HCT116 (cell line): ENCODE measurements at regions not wholly inside any gene's neighbourhood (a gene's known extent, or its start where the extent isn't known, plus 50 kb on each side); places are given as distances from the start of the nearest gene placed in this dataset.

Source experiments
- ATAC-seq: fragments of 200-7000 bp; cut with Tn5 transposase; 2 replicates; pipeline ENCODE4 v1.9.1; 2020; ENCODE audit warnings: mild to moderate bottlenecking, moderate library complexity
- BruUV-seq: library from RNA; stranded (reverse); fragments of 400-500 nt; replicated peaks from 2 replicates; lab custom pipeline; 2021; lab: Mats Ljungman, UMichigan
- CTCF ChIA-PET: fragments of 300-600 bp; sonication (Branson Sonifier 250); formaldehyde crosslinking; loops from one replicate; lab custom pipeline; 2021; ENCODE audit warnings: antibody characterized with exemption; lab: Charles Lee
- POLR2A ChIA-PET: fragments of 300-600, 350-600 bp; sonication (Branson Sonifier 250); formaldehyde crosslinking; loops from one replicate; lab custom pipeline; 2021; ENCODE audit warnings: antibody characterized with exemption; lab: Charles Lee
- RAD21 ChIA-PET, 2 experiments: fragments of 300-600 bp; sonication (Branson Sonifier 250); formaldehyde crosslinking; loops; one replicate each; lab custom pipeline; 2023; ENCODE audit warnings: low total read pairs in 2 of 2; ENCODE audit not compliant: uncharacterized antibody in 2 of 2, unreplicated experiment in 2 of 2, low non-redundant PET in 1 of 2; lab: Charles Lee
- DNase-seq: peaks from one replicate; pipeline ENCODE4 v3.0.0-alpha.2; 2010; ENCODE audit warnings: low read depth, low spot score
- H2AFZ ChIP-seq: fragments of 200-600 bp; shearing (Covaris generic), sonication (generic); 2 replicates; pipeline ENCODE4 v1.6.1; 2017; ENCODE audit warnings: low read depth, mixed run types, mixed read lengths, antibody characterized with exemption, low read length; ENCODE audit not compliant: poor library complexity, severe bottlenecking
- H3K27ac ChIP-seq: 2 replicates; pipeline ENCODE4 v1.5.1; 2012; ENCODE audit warnings: low read depth, low read length
- H3K27me3 ChIP-seq: fragments of 200-600 bp; sonication (generic); 2 replicates; pipeline ENCODE4 v1.6.1; 2016; ENCODE audit warnings: mixed run types, low read length, mixed read lengths; ENCODE audit not compliant: insufficient read depth
- H3K36me3 ChIP-seq, 2 experiments: fragments of 200-500 bp in 1 of 2; fragments of 200-600 bp in 1 of 2; sonication (Bioruptor generic) in 1 of 2; sonication (generic) in 1 of 2; 2 replicates each; pipeline versions ENCODE4 v1.5.1 to v1.6.1; 2014 to 2016; ENCODE audit warnings: low read length in 2 of 2, inconsistent platforms in 1 of 2, mixed read lengths in 1 of 2, mixed run types in 1 of 2; ENCODE audit not compliant: insufficient read depth in 2 of 2, control insufficient read depth in 1 of 2
- H3K4me1 ChIP-seq, 2 experiments: fragments of 200-600 bp in 1 of 2; sonication (generic) in 1 of 2; 2 replicates each; pipeline versions ENCODE4 v1.5.1 to v1.6.1; 2012 to 2017; ENCODE audit warnings: low read length in 2 of 2, inconsistent platforms in 1 of 2, mild to moderate bottlenecking in 1 of 2, mixed read lengths in 1 of 2, mixed run types in 1 of 2, moderate library complexity in 1 of 2; ENCODE audit not compliant: insufficient read depth in 2 of 2, control insufficient read depth in 1 of 2
- H3K4me2 ChIP-seq: fragments of 200-600 bp; sonication (generic); 2 replicates; pipeline ENCODE4 v1.6.1; 2017; ENCODE audit warnings: mixed run types, low read length, mixed read lengths
- H3K4me3 ChIP-seq, 2 experiments: fragments of 200-600 bp in 1 of 2; sonication (generic) in 1 of 2; replicated peaks in 1 of 2; 2 replicates each; pipeline ENCODE4 v1.5.1; 2011 to 2016; ENCODE audit warnings: low read length in 2 of 2, control low read depth in 1 of 2, low read depth in 1 of 2, mild to moderate bottlenecking in 1 of 2, mixed read lengths in 1 of 2, mixed run types in 1 of 2
- H3K79me2 ChIP-seq: fragments of 200-600 bp; sonication (generic); 2 replicates; pipeline ENCODE4 v1.6.1; 2017; ENCODE audit warnings: mild to moderate bottlenecking, mixed run types, low read length, moderate library complexity, mixed read lengths; ENCODE audit not compliant: insufficient read depth
- H3K9ac ChIP-seq: fragments of 200-600 bp; sonication (generic); 2 replicates; pipeline ENCODE4 v1.6.1; 2016; ENCODE audit warnings: low read length, mixed read lengths
- H3K9me2 ChIP-seq: fragments of 200-600 bp; sonication (generic), shearing (Covaris generic); 2 replicates; pipeline ENCODE4 v1.6.1; 2017; ENCODE audit warnings: mixed run types, mild to moderate bottlenecking, moderate library complexity; ENCODE audit not compliant: insufficient read depth
- H3K9me3 ChIP-seq, 2 experiments: fragments of 200-500 bp in 1 of 2; fragments of 200-600 bp in 1 of 2; sonication (Bioruptor generic) in 1 of 2; sonication (generic) in 1 of 2; 2 replicates each; pipeline ENCODE4 v1.6.1; 2014 to 2017; ENCODE audit warnings: low read length in 2 of 2, mixed read lengths in 2 of 2, inconsistent platforms in 1 of 2, low read depth in 1 of 2, mild to moderate bottlenecking in 1 of 2, mixed run types in 1 of 2, moderate library complexity in 1 of 2; ENCODE audit not compliant: control insufficient read depth in 1 of 2, insufficient read depth in 1 of 2
- H4K20me1 ChIP-seq: fragments of 200-600 bp; sonication (generic), shearing (Covaris generic); 2 replicates; pipeline ENCODE4 v1.6.1; 2017; ENCODE audit warnings: mixed run types, mild to moderate bottlenecking, moderate library complexity; ENCODE audit not compliant: insufficient read depth
- ELF1 ChIP-seq: IDR thresholded peaks from 2 replicates; pipeline ENCODE4 v1.6.1; 2012; ENCODE audit warnings: low read depth, borderline replicate concordance
- EZH2phosphoT487 ChIP-seq: fragments of 200-600 bp; IDR thresholded peaks from 2 replicates; pipeline ENCODE4 v1.6.1; 2018; ENCODE audit warnings: antibody characterized with exemption, borderline replicate concordance
- FOSL1 ChIP-seq: IDR thresholded peaks from 2 replicates; pipeline ENCODE4 v1.6.1; 2012; ENCODE audit warnings: low read depth
- JUND ChIP-seq: IDR thresholded peaks from 2 replicates; pipeline ENCODE4 v1.6.1; 2012
- MAX ChIP-seq: IDR thresholded peaks from 2 replicates; pipeline ENCODE4 v1.6.1; 2012
- POLR2AphosphoS5 ChIP-seq: IDR thresholded peaks from 2 replicates; pipeline ENCODE4 v1.6.1; 2011; ENCODE audit warnings: mild to moderate bottlenecking, low read depth, low read length, moderate library complexity
- RAD21 ChIP-seq: IDR thresholded peaks from 2 replicates; pipeline ENCODE4 v1.6.1; 2012; ENCODE audit warnings: low read depth, mild to moderate bottlenecking
- SIN3A ChIP-seq: IDR thresholded peaks from 2 replicates; pipeline ENCODE4 v1.6.1; 2012; ENCODE audit warnings: low read depth
- SP1 ChIP-seq: IDR thresholded peaks from 2 replicates; pipeline ENCODE4 v1.6.1; 2012; ENCODE audit warnings: low read depth
- TCF7L2 ChIP-seq: IDR thresholded peaks from 2 replicates; pipeline ENCODE4 v1.7.0; 2011; ENCODE audit warnings: borderline replicate concordance, inconsistent platforms; ENCODE audit not compliant: insufficient read depth, insufficient read length; ENCODE audit errors: extremely low read depth
- YY1 ChIP-seq: IDR thresholded peaks from 2 replicates; pipeline ENCODE4 v1.6.1; 2011; ENCODE audit warnings: low read length, low read depth, moderate library complexity, mild to moderate bottlenecking; ENCODE audit not compliant: insufficient replicate concordance; ENCODE audit errors: extremely low read depth
- ZFX ChIP-seq: fragments of 450-650 bp; IDR thresholded peaks from 2 replicates; pipeline ENCODE4 v1.6.1; 2017
- ZNF274 ChIP-seq: fragments of 200-500 bp; sonication (Bioruptor generic); IDR thresholded peaks from 2 replicates; pipeline ENCODE4 v1.6.1; 2014; ENCODE audit warnings: mild to moderate bottlenecking, low read depth, low read length, inconsistent platforms
- intact Hi-C: fragments of 100-400 bp; cut with micrococcal nuclease; formaldehyde crosslinking; loops from 2 replicates; pipeline ENCODE4 v1.10.0; 2022
- TF ChIP-seq, protein P1 (sequence below): IDR thresholded peaks from 2 replicates; pipeline ENCODE4 v1.6.1; 2012
- TF ChIP-seq, protein P2 (sequence below): IDR thresholded peaks from 2 replicates; pipeline ENCODE4 v1.6.1; 2011; ENCODE audit warnings: mild to moderate bottlenecking, low read length, moderate library complexity; ENCODE audit not compliant: insufficient replicate concordance; ENCODE audit errors: extremely low read depth
- TF ChIP-seq, protein P3 (sequence below): IDR thresholded peaks from 2 replicates; pipeline ENCODE4 v1.6.1; 2012; ENCODE audit warnings: low read depth

GRCh38 chr14:65185829-65186228 lies 83.5 kb upstream of the MAX start:
- Histone ChIP-seq H3K4me2 (no peak overlapping the region), H3K27ac (no peak overlapping the region), H3K4me1 (peaks cover 0 to under 1% of the 10 kb centered on the region in 2 experiments; a peak in 1 of 4 replicates), H3K9me2 (no peaks in the 10 kb centered on the region), H3K36me3 (no peaks in the 10 kb centered on the region), H3K9ac (no peak overlapping the region), H3K79me2 (no peaks in the 10 kb centered on the region), H3K4me3 (no peak overlapping the region), H4K20me1 (no peaks in the 10 kb centered on the region), H3K9me3 (no peaks in the 10 kb centered on the region), H2AFZ (no peak overlapping the region), H3K27me3 (0 out of 2 replicates have a peak, but pooled peaks cover 3% of the 10 kb centered on the region)
- RAD21 ChIA-PET: no interaction called here
- ATAC-seq (no peak), DNase-seq (no peak)
- TF ChIP-seq MAX (no peak), JUND (no peak), ELF1 (no peak), EZH2phosphoT487 (no peak), TCF7L2 (no peak)
- CTCF ChIA-PET: no interaction called here
- intact Hi-C loops: no loop called here
- BruUV-seq: no TSS peak
- POLR2A ChIA-PET: no interaction called here

DNA sequence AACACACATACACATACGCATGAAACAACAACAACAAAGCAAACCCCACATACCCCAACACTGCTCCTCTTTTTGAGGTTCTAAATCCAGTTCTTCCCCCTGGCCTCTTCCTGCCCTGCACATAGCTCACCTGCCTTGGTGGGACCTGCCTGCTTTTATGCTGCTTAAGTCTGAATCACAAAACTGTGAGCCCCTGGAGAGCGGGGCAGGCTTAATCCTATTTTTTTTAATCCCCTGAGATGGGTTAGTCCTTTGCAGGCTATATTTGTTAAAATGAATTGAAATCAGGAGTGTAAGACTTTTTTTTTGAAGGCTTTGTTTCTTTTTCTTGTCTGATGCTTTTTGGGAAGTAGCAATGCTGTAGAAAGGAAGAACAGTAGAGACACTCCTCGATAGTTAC lies 84.6 kb upstream of the MAX start:
- Histone ChIP-seq H3K27ac (no peak overlapping the region), H2AFZ (no peak overlapping the region), H4K20me1 (no peaks in the 10 kb centered on the region), H3K9ac (no peak overlapping the region), H3K4me2 (no peak overlapping the region), H3K27me3 (0 out of 2 replicates have a peak, but pooled peaks cover 3% of the 10 kb centered on the region), H3K36me3 (no peaks in the 10 kb centered on the region), H3K9me3 (no peaks in the 10 kb centered on the region), H3K4me1 (no peaks in the 10 kb centered on the region), H3K4me3 (no peak overlapping the region), H3K9me2 (no peaks in the 10 kb centered on the region), H3K79me2 (no peaks in the 10 kb centered on the region)
- DNase-seq (no peak), ATAC-seq (no peak)
- BruUV-seq: no TSS peak
- ChIA-PET CTCF (no interaction called here), RAD21 (no interaction called here), POLR2A (no interaction called here)
- intact Hi-C loops: no loop called here
- TF ChIP-seq POLR2AphosphoS5 (no peak), ZNF274 (no peak), RAD21 (no peak), JUND (no peak), YY1 (no peak), EZH2phosphoT487 (no peak), SIN3A (no peak), FOSL1 (no peak), SP1 (no peak), ZFX (no peak), TCF7L2 (no peak)
- TF ChIP-seq, protein P1, sequence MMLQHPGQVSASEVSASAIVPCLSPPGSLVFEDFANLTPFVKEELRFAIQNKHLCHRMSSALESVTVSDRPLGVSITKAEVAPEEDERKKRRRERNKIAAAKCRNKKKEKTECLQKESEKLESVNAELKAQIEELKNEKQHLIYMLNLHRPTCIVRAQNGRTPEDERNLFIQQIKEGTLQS: no peak
- TF ChIP-seq, protein P2, sequence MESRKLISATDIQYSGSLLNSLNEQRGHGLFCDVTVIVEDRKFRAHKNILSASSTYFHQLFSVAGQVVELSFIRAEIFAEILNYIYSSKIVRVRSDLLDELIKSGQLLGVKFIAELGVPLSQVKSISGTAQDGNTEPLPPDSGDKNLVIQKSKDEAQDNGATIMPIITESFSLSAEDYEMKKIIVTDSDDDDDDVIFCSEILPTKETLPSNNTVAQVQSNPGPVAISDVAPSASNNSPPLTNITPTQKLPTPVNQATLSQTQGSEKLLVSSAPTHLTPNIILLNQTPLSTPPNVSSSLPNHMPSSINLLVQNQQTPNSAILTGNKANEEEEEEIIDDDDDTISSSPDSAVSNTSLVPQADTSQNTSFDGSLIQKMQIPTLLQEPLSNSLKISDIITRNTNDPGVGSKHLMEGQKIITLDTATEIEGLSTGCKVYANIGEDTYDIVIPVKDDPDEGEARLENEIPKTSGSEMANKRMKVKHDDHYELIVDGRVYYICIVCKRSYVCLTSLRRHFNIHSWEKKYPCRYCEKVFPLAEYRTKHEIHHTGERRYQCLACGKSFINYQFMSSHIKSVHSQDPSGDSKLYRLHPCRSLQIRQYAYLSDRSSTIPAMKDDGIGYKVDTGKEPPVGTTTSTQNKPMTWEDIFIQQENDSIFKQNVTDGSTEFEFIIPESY: no peak
- TF ChIP-seq, protein P3, sequence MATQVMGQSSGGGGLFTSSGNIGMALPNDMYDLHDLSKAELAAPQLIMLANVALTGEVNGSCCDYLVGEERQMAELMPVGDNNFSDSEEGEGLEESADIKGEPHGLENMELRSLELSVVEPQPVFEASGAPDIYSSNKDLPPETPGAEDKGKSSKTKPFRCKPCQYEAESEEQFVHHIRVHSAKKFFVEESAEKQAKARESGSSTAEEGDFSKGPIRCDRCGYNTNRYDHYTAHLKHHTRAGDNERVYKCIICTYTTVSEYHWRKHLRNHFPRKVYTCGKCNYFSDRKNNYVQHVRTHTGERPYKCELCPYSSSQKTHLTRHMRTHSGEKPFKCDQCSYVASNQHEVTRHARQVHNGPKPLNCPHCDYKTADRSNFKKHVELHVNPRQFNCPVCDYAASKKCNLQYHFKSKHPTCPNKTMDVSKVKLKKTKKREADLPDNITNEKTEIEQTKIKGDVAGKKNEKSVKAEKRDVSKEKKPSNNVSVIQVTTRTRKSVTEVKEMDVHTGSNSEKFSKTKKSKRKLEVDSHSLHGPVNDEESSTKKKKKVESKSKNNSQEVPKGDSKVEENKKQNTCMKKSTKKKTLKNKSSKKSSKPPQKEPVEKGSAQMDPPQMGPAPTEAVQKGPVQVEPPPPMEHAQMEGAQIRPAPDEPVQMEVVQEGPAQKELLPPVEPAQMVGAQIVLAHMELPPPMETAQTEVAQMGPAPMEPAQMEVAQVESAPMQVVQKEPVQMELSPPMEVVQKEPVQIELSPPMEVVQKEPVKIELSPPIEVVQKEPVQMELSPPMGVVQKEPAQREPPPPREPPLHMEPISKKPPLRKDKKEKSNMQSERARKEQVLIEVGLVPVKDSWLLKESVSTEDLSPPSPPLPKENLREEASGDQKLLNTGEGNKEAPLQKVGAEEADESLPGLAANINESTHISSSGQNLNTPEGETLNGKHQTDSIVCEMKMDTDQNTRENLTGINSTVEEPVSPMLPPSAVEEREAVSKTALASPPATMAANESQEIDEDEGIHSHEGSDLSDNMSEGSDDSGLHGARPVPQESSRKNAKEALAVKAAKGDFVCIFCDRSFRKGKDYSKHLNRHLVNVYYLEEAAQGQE: no peak
